ENCODE measurements at regions not wholly inside any gene's neighbourhood (a gene's known extent, or its start where the extent isn't known, plus 50 kb on each side); places are given as distances from the start of the nearest gene placed in this dataset.
"Not testable (repeated sequence)": the region's sequence is repeated elsewhere in the genome, so short reads cannot be mapped to it uniquely, and the experiment has no call there.

DNA sequence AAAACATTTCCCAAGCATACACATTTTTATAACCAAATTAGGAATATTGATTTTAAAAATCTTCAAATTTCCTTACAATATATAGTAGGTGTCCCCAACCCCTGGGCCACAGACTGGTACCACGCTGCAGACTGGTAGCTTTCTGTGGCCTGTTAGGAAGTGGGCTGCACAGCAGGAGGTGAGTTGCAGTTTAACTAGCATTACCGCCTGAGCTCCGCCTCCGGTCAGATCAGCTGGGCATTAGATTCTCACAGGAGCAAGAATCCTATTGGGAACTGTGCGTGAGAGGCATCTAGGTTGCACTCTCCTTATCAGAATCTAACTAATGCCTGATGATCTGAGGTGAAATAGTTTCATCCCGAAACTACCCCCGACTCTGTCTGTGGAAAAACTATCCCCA is 62.1 kb downstream of the ZWINT start:
- no peak for DNase-seq (ENCODE audit: low read depth in 4 of 4, low spot score in 3 of 4)

DNA sequence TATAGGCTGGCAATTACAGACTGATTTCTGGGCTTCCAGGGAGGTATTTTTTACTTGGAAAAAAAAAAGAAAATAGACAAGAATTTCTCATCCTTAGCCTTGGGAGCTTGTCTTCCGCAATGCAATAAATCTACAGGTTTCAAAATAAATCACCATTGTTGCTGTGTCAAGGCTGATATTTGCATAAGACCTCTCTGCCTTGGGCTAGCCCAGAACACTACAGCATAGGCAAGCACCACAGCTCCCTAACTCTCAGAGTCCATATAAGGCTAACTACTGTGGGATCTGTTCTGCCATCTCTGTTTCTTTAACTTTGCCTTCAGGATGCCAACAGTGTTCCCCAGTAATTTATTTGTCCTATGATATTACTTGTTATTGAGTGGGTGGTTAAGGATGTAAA is 64.4 kb downstream of the ZWINT start:
- no peak for DNase-seq (ENCODE audit: low read depth in 4 of 4, low spot score in 3 of 4)

DNA sequence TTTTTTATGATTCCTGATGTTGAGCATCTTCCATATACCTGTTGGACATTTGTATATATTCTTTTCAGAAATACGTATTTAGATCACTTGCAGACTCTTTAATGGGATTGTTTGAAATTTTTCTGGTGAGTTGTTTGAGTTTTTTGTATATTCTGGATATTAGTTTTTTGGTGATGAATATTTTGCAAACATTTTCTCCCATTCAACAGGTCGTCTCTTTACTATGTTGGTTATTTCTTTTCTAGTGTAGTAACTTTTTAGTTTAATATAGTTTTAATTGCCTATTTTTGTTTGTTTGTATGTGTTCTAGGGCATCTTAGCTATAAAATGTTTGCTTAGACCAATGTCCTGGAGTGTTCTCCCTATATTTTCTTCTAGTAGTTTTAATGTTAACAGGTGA is 72.7 kb downstream of the ZWINT start:
- no peak for DNase-seq (ENCODE audit: low read depth in 4 of 4, low spot score in 3 of 4)

DNA sequence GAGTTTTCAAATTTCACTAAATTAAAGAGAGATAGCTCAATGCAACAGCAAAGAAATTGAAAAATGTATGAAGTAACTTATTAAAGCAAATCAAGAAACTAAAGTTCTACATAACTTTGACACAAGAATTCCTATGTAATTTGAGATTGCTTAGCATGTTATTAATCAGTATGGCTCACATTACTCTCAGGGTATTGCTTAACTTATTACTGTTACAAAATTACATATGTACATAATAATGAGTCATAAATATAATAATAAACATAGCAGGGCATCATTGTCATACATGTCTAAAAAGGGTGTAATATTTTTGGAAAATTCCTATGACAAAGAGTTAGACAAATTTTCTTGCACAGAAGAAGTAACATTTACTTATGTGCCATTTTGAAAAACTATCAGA is 75.0 kb downstream of the ZWINT start:
- DNase-seq (ENCODE audit: low read depth in 4 of 4, low spot score in 3 of 4) = no peak

DNA sequence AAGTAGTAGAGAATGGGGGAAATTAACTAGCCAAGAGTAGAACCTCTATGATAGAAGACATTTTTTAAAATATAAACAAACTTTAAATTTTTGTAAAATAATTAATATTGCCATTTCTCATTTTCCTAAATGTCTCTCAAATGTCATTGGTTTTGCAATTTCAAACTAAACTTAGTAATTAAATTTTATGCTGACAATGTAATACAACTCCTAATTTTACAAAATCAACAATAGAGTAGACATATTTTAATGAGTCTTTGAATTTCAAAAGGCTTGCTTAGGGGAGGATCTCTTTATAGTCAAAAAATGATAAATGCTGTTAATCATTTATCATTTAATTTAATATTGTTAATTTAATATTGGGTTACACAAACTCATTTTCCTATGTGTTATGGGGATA is 81.8 kb downstream of the ZWINT start:
- no peak for DNase-seq (ENCODE audit: low read depth in 4 of 4, low spot score in 3 of 4)

DNA sequence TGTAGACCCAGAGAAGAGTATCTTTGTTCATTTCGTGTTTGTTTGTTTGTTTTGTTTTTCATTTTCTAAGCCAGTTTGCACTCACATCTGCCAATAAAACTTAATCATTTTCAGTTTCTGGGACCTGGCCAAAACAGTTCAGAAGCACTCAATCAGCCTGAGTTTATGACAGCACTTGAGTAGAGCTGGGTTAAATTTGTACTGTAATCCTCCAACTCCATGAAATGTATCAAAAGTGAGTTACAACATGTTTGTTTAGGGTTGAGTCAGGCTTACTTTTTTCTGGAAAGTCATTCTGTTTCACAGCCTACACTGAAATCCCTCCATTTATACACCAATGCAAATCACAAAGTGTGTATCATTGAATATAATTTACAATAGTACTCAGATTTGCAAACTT is 91.9 kb downstream of the ZWINT start:
- no peak for DNase-seq (ENCODE audit: low read depth in 4 of 4, low spot score in 3 of 4)

DNA sequence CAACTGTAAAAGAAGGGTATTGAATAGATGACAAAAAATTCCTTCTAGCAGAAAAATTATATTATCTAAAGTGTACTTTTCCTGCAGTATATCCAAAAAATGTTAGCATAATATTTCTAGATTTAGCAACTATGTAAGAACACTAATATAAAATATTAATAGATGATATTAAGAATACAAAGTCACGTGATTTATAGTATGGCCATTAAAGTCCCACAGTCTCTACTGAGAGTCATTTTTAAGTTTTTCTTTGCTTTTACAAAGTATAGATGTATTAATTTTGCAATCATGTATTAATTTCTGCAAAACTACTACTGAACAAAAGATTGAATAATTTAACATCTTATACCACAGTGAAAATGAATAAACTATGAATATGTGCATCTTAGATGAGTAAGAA is 94.9 kb downstream of the ZWINT start:
- DNase-seq (ENCODE audit: low read depth in 4 of 4, low spot score in 3 of 4) = no peak

DNA sequence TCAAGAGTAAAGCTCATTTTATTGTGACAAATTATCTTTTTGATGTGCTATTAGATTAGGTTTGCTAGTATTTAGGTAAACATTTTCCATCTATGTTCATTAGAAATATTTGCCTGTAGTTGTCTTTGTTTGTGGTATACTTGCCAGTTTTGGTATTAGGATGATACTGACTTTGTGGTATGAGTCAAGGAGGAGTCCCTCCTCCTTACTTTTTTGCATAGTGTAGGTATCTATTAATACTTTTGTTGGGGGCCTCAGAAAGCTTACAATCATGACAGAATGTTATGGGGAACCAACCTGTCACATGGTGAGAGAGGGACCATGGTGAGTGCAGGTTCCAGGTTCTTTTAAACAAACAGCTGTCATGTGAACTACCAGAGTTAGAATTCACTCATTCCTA is 102.1 kb downstream of the ZWINT start:
- no peak for DNase-seq (ENCODE audit: low read depth in 4 of 4, low spot score in 3 of 4)

DNA sequence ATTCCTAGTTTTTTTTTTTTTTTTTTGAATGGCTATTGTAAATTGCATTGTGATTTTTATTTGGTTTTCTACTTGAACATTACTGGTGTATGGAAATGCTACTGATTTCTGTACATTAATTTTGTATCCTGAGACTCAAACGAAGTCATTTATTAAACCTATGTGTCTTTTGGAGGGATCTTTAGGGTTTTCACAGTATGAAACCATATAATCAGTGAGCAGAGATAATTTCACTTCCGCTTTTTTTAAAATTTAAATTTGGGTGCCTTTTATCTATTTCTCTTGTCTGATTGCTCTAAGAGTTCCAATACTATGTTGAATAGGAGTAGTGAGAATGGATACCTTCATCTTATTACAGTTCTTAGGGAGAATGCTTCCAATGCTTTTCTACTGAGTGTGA is 102.7 kb downstream of the ZWINT start:
- DNase-seq (ENCODE audit: low read depth in 4 of 4, low spot score in 3 of 4) = no peak

DNA sequence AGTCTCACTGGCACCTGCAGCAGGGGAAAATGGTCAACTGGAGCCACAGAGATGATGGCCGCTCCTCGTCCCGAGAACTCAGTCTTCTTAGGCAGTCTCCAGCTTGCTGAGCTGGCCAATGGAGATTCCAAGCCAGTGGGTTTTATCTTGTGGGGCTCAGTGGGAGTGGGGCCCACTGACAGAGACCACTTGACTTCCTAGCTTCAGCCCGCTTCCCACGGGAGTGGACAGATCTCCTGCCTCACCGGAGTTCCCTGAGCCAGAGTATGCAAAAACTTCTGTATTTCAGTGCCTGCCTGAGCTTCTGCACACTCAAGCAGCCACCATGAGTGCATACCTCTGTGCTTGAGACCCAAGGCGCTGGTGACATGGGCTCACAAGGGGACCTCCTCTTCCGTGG is 105.8 kb downstream of the ZWINT start:
- DNase-seq (ENCODE audit: low read depth in 4 of 4, low spot score in 3 of 4) = no peak

DNA sequence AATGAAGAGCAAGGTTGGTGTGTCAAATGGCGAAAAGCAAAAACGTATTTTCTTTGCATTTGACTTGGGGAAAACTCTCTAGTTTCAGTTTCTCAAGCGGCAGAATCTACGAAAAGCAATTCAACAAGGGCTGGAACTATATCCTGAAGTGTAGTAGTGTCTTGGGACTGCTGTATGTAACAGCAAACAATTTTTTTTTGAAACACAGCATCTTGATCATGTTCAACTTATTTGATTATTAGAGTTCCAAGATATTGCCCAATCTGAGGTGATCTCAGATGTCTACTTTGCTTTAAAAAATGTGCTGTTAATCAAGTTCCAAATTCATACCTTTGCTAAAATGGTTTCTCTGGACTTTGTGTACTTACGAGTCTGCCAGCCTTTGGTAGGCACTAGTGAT is 120.6 kb downstream of the ZWINT start:
- DNase-seq (ENCODE audit: low read depth in 4 of 4, low spot score in 3 of 4) = no peak

DNA sequence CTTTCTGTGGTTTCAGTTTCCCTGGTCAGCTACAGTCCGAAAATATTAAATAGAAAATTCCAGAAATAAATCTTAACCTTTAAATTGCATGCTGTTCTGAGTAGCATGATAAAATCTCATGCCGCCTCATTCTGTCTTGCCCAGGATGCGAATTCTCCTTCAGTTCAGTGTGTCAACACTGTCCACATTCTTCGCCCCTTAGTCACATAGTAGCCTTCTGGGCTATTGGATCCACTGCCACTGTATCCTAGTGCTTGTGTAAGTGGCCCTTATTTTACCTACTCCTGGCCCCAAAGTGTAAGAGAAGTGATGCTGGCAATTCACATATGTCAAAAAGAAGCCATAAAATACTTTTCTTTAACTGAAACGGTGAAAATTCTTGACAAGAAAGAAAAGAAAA is 129.6 kb downstream of the ZWINT start:
- no peak for DNase-seq (ENCODE audit: low read depth in 4 of 4, low spot score in 3 of 4)

DNA sequence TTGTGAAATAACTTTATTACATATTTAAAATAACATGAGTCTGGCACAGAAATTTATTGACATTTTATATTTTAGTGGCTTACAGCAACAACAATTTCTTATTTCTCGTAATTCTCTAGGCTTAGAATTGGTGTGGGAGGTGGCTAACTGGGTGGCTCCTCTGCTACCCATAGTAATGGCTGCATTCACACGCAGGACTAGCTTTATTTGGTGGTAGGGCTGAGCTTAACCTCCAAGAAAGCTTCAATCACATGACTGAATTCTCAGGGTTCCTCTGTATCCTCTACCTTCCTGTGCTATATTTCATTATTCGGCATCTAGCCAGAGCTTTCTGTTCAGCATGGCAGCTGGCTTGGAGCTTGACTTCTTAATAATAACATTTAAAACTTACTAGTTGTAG is 138.8 kb downstream of the ZWINT start:
- no peak for DNase-seq (ENCODE audit: low read depth in 4 of 4, low spot score in 3 of 4)

DNA sequence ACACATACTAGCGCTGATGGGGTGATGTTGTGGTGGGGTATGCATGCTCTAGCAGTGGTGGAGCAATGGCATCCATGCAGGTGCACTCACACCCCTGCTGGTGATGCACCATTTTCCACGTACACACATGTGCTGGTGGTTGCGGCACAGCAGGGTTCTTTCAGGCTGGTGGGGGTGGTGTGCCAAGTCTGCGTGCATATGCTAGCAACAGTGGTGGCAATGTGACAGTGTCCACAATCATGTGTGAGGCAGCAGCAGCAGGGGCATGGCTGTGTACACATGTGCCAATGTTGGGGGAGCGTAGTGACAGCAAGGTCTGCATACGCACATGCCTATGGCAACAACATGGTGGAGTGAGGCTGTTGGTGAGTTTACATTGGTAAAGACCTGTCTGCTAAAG is 148.1 kb downstream of the ZWINT start:
- no peak for DNase-seq (ENCODE audit: low read depth in 4 of 4, low spot score in 3 of 4)

DNA sequence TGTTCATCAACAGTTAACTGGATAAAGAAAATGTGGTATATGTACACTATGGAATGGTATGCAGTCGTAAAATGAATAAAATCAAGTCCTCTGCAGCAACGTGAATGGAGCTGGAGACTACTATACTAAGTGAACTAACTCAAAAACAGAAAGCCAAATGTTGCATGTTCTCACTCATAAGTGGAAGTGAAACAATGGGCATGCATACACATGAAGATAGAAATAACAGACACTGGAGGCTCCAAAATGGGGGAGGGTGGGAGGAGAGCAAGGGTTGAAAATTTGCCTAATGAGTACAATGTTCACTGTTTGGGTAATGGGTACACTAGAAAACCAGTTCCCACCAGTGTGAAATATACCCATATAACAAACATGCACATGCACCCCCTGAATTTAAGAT is 179.5 kb downstream of the ZWINT start:
- DNase-seq (ENCODE audit: low read depth in 4 of 4, low spot score in 3 of 4) = no peak

DNA sequence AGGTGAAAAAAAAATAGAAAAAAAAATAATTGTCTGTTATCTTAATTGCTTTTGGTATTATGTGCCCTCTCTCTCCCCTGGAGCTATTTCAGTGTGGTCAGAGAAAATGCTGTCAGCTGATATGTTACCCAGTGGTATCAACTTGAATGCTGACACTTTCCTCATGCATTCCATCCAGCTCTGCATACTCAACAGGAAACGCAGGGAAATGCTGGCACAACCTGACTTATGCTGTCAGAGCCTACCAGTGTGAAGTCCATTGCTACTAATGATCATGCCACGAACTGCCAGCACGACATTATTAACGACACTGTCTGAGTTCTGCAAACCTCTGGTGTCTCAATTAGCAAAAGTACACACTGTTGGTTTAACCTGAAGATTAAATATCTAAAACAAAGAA is 182.8 kb downstream of the ZWINT start:
- no peak for DNase-seq (ENCODE audit: low read depth in 4 of 4, low spot score in 3 of 4)

DNA sequence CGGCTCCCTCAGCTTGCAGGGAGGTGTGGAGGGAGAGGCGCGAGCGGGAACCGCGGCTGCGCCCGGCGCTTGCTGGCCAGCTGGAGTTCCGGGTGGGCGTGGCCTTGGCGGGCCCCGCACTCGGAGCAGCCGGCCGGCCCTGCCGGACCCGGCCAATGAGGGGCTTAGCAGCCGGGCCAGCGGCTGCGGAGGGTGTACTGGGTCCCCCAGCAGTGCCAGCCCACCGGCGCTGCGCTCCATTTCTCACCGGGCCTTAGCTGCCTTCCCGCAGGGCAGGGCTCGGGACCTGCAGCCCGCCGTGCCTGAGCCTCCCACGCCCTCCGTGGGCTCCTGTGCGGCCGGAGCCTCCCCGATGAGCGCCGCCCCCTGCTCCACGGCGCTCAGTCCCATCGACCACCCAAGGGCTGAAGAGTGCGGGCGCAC is 206.0 kb downstream of the ZWINT start:
- DNase-seq (ENCODE audit: low read depth in 4 of 4, low spot score in 3 of 4) = not testable (repeated sequence)

DNA sequence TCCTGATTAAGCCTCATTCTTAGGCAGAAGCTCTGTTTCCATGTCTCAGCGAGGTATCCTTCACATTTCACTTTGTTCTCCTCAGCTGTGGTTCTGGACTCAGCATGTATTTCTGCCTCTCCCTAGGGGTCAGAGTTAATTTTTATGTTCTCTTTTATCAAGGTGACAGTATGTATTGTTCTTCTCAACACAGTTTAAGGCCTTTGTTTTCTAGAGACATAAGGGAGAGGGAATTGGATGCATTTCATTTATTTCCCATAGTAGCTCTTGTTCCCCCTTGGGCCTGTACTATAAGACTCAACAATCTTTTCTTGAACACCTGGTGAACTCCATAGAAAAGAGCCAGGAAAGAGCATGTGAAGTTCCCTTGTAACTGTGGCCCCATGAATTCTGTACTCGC is 214.3 kb downstream of the ZWINT start:
- no peak for DNase-seq (ENCODE audit: low read depth in 4 of 4, low spot score in 3 of 4)

DNA sequence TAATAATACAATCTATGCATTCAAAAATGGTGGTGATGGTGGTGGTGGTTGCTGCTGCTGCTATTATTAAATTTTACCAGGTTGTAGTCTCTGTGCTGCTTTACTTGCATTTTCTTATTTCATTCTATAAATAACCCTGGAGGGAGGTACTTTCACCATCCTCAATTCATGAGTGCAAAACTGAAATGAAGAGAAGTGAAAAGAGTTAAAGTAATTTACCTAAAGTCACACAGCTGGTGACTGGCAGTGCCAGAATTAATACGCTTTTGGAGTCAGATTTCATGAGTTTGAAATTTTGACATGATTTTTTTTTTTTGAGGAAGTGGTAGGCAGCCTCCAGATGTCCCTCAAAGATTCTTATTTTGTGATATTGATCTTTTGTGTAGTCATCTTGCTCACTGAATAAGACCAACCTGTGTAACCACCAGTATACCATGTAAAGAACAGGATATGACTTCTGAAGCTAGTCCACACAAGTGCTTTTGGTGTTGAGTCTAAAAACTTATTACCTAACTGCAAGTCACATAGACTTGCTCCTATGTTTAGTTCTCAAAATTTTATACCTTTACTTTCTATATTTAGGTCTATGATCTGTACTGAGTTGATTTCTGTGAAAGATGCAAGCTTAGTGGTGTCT is 218.8 kb downstream of the ZWINT start:
- DNase-seq (ENCODE audit: low read depth in 4 of 4, low spot score in 3 of 4) = no peak

DNA sequence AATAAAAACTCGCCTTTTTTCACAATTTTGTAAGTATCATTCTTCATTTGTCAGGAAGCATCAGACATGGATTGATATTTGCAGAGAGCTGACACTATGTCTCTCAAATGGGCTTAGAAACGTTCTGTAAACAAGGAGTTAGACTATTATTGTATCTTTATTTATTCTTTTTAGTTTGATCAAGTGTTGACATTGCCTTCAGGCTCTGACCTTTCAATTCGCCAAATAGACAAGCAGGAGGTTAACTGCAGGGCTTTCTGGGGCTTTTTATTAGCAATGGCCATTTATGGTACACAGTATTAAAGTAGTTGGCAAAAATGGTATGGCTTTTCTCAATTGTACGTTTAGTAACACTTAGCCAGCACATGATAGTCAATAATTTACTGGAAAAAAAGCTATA is 221.7 kb downstream of the ZWINT start:
- no peak for DNase-seq (ENCODE audit: low read depth in 4 of 4, low spot score in 3 of 4)

DNA sequence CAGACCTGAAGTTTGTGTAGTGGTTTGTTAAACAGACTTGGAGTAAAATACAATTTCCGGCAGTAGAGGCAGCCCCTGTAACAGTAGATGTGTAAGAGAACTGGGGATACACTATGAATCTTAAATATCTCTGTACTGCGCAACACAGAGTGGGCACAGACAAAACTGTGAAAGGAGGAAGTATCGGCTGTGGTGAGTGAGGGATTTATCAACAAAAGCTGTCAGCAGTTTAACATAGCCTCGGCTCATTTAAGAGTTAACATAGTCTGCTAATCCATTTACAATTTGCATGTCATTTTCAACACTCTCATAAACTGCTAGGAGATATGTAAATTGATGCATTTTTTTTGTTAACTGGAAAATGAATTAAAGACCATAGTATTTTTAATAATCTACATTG is 225.2 kb downstream of the ZWINT start:
- DNase-seq (ENCODE audit: low read depth in 4 of 4, low spot score in 3 of 4) = no peak

DNA sequence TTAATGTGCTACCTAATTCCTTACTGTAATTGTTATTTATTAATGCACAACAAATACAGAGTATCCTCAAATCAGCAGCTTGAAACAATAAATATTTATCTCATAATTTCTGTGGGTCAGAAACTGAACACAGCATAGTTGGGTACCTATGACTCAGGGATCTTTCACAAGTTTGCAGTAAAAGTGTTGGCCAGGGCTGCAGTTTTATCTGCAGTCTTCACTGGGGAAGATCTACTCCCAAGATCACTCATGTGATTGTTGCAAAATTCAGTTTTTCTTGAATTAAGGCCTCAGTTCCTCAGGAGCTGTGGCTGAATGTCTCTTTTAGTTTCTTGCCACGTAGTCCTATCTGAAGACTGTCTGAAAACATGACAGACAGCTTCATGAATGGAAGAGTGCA is 237.8 kb downstream of the ZWINT start:
- DNase-seq (ENCODE audit: low read depth in 4 of 4, low spot score in 3 of 4) = no peak

DNA sequence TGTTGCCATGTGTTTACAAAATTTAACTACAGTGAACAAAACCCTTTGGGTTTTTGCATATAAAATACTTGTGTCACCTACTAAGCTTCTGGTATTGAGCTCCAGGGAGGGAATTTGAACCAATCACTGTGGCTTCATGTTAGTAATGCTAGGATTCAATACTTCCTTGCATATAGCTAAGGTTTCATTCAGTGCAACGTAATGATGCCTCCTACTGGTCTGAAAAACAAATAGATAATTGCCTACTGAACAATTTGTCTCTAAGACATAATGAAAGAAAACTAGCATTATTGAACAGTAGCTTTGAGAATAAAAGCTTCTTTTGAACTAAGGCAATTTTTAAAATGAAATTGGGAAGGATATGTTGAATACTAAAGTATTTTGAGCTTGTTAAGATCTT is 244.4 kb downstream of the ZWINT start:
- peak in 1 of 4 donors; percentile 0 for DNase-seq (ENCODE audit: low read depth in 4 of 4, low spot score in 3 of 4)

Data from left renal pelvis (tissue), 4 donors.